Osteocyte (in vitro differentiated cells): ENCODE measurements at regions not wholly inside any gene's neighbourhood (a gene's known extent, or its start where the extent isn't known, plus 50 kb on each side); places are given as distances from the start of the nearest gene placed in this dataset.

Experiments
- DNase-seq: peaks from one replicate; pipeline ENCODE4 v3.0.0; 2021; ENCODE audit warnings: mixed read lengths; ENCODE audit not compliant: unreplicated experiment; ENCODE audit errors: extremely low spot score
- H3K27ac Mint-ChIP-seq: one replicate; pipeline ENCODE4 v1.8.0; 2021; ENCODE audit warnings: mild to moderate bottlenecking, mixed read lengths; ENCODE audit not compliant: unreplicated experiment
- H3K27me3 Mint-ChIP-seq: one replicate; pipeline ENCODE4 v1.8.0; 2021; ENCODE audit warnings: mixed read lengths; ENCODE audit not compliant: unreplicated experiment
- H3K36me3 Mint-ChIP-seq: one replicate; pipeline ENCODE4 v1.8.0; 2021; ENCODE audit warnings: mixed read lengths; ENCODE audit not compliant: unreplicated experiment
- H3K4me1 Mint-ChIP-seq: one replicate; pipeline ENCODE4 v1.8.0; 2021; ENCODE audit warnings: mixed read lengths; ENCODE audit not compliant: unreplicated experiment
- H3K4me3 Mint-ChIP-seq: one replicate; pipeline ENCODE4 v1.8.0; 2021; ENCODE audit warnings: mild to moderate bottlenecking, moderate library complexity, mixed read lengths; ENCODE audit not compliant: unreplicated experiment
- H3K9me3 Mint-ChIP-seq: one replicate; pipeline ENCODE4 v1.8.0; 2021; ENCODE audit warnings: mixed read lengths; ENCODE audit not compliant: unreplicated experiment
- CTCF ChIP-seq: fragments of 200-600 bp; sonication (generic); IDR thresholded peaks from 2 replicates; pipeline ENCODE4 v1.5.0; 2021; ENCODE audit warnings: antibody characterized with exemption, mild to moderate bottlenecking, moderate library complexity

DNA sequence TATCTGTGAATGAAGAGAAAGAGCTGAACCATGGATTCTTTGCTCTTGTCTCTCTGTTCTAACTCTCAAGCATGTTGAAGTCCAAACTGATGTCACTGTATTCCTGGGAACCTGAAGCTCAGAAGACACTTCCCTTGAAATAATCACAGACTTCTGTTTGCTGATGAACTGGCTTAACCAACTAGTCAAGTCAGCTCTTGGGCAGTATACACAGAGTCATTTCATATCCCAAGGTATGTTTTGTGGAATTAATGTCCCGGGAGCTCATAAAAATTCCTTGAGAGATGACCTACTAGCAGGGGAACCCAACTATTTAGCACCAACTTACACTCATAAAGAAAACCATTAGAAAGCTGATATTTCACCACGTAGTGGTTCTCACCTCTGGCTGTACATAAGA lies 156.6 kb downstream of the NR4A2 start:
- no peak for TF ChIP-seq CTCF
- Mint-ChIP-seq H3K36me3 (no peaks in the 10 kb centered on the region), H3K27me3 (peaks cover 4% of the 10 kb centered on the region), H3K9me3 (peaks cover 4% of the 10 kb centered on the region), H3K4me3 (no peak overlapping the region), H3K4me1 (no peaks in the 10 kb centered on the region), H3K27ac (no peak overlapping the region)
- DNase-seq, result no peak

DNA sequence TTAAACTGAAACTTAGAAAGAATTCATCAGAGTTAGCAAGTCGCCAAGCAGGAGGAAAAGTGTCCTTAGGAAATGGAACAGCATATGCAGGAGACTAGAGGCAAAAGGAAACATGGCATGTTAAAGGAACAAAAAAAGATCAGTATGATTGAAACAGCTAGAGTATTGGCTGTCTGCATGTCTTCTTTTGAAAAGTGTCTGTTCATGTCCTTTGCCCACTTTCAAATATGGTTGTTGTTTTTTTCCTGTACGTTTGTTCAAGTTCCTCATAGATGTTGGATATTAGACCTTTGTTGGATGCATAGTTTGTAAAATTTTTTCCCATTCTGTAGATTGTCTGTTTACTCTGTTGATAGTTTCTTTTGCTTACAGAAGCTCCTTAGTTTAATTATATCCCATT lies 161.6 kb downstream of the NR4A2 start:
- peaks cover 4% of the 10 kb centered on the region for H3K9me3 Mint-ChIP-seq

DNA sequence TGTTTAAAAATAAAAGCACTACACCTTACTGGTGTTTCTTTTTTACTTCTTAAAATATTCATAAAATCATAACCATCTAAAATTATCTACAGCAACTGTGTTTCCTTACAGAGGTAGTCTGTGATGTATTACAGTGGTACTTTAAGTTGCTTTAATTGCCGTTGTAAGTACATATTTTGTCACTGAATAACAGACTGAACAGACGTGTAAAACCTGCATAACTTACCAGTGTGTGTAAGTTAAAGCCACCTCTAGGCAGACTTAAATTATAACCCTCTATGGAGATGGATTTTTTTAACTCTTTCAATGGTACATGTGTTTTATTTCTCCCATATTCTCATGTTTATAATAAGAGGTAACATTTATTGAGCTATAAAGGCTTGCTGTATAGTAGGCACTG lies 166.8 kb downstream of the NR4A2 start:
- Mint-ChIP-seq H3K27me3 (peaks cover 4% of the 10 kb centered on the region), H3K4me3 (no peak overlapping the region), H3K36me3 (no peaks in the 10 kb centered on the region), H3K9me3 (no peaks in the 10 kb centered on the region), H3K4me1 (no peaks in the 10 kb centered on the region), H3K27ac (no peak overlapping the region)
- no peak for DNase-seq
- no peak for TF ChIP-seq CTCF

More for the DNA sequence above, 161.6 kb downstream of the NR4A2 start:
- Mint-ChIP-seq H3K4me3 (no peak overlapping the region), H3K27ac (no peak overlapping the region), H3K27me3 (no peaks in the 10 kb centered on the region), H3K36me3 (no peaks in the 10 kb centered on the region), H3K4me1 (no peaks in the 10 kb centered on the region)
- TF ChIP-seq CTCF, result no peak
- DNase-seq, result no peak

- no peaks in the 10 kb centered on the region for H3K4me1 Mint-ChIP-seq
- no peak for TF ChIP-seq CTCF
- H3K4me3 Mint-ChIP-seq, result no peak overlapping the region
- no peak for DNase-seq
- peaks cover 5% of the 10 kb centered on the region for H3K27me3 Mint-ChIP-seq
- H3K9me3 Mint-ChIP-seq, result no peaks in the 10 kb centered on the region
- H3K27ac Mint-ChIP-seq, result no peak overlapping the region
- H3K36me3 Mint-ChIP-seq, result no peaks in the 10 kb centered on the region
Observed at GRCh38 chr2:156164091-156164720, 168.3 kb downstream of the NR4A2 start.

DNA sequence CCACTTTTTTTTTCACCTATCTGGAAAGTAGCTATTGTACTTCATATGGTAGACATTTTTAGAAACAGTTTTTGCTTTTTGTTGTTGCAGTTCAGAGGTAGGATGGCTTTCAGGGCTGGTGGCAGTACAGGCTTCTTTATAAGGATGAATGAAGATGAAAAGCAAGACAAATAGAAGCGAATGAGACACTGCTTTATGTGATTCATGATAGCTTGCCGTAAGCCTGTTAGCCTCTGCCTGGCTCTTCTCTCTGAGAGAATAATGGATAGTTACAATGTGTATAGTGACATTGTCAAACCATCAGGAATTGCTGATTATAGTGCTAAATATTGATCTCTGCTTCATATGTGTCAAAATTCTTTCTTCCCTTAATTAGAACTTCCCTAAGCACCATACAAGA lies 173.7 kb downstream of the NR4A2 start:
- DNase-seq, result no peak
- H3K27ac Mint-ChIP-seq, result no peak overlapping the region
- no peak overlapping the region for H3K4me3 Mint-ChIP-seq
- no peaks in the 10 kb centered on the region for H3K9me3 Mint-ChIP-seq
- H3K4me1 Mint-ChIP-seq, result no peaks in the 10 kb centered on the region
- H3K36me3 Mint-ChIP-seq, result no peaks in the 10 kb centered on the region
- peaks cover 7% of the 10 kb centered on the region for H3K27me3 Mint-ChIP-seq
- no peak for TF ChIP-seq CTCF
